Activated CD8-positive, alpha-beta memory T cell treated with anti-CD3 and anti-CD28 coated beads for 36 hours (primary cell): ENCODE measurements at regions not wholly inside any gene's neighbourhood (a gene's known extent, or its start where the extent isn't known, plus 50 kb on each side); places are given as distances from the start of the nearest gene placed in this dataset.

ENCODE experiments used
- CTCF ChIA-PET: fragments of 350-600 bp; sonication (Branson Sonifier 250); formaldehyde crosslinking; loops from one replicate; lab custom pipeline; 2021; ENCODE audit warnings: antibody characterized with exemption; lab: Charles Lee
- POLR2A ChIA-PET: fragments of 350-600 bp; sonication (Branson Sonifier 250); formaldehyde crosslinking; loops from one replicate; lab custom pipeline; 2021; ENCODE audit warnings: antibody characterized with exemption; lab: Charles Lee

DNA sequence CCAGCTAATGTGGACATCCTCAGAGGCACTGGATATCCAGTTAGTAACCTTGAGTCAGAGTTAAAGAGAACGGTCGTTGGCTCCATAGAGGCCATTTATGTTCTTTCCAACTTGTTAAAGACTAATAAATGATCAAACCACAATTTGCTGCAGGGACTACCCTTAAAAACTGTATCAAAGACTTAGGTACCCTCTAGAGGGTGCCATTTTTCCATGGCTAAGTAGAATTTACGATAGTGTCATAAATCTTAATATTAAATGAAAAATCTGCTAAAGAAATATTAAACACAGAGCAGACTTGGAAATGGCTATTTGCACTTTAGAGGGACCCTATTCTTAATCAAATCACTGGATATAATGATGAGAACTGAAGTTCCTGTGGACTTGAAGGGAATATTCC lies 685.2 kb upstream of the CHORDC1 start:
- ChIA-PET CTCF (no interaction called here), POLR2A (no interaction called here)

GRCh38 chr11:90895850-90896249 lies 673.0 kb upstream of the CHORDC1 start:
- CTCF ChIA-PET: no interaction called here

DNA sequence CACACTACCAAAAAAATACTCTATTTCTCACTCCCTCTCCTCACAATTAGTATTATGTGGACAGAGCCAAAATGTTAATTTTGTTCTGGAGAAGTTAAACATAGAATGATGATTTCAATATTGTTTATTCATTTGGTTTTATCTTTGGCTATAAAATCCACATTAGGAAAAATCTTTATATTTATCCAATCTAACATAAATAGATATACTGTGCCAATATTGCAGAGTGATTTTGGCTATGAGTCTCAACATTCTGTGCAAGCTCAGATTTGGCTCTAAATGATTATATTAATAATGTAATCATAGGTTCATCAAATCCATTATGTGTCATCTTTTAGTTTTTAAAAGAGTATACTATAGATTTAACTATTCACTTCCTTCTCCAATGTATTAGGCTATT lies 667.5 kb upstream of the CHORDC1 start:
- ChIA-PET CTCF (no interaction called here), POLR2A (no interaction called here)

More at GRCh38 chr11:90895850-90896249, 673.0 kb upstream of the CHORDC1 start:
- POLR2A ChIA-PET: no interaction called here

GRCh38 chr11:90884181-90884580 lies 661.3 kb upstream of the CHORDC1 start:
- ChIA-PET POLR2A (no interaction called here), CTCF (no interaction called here)

DNA sequence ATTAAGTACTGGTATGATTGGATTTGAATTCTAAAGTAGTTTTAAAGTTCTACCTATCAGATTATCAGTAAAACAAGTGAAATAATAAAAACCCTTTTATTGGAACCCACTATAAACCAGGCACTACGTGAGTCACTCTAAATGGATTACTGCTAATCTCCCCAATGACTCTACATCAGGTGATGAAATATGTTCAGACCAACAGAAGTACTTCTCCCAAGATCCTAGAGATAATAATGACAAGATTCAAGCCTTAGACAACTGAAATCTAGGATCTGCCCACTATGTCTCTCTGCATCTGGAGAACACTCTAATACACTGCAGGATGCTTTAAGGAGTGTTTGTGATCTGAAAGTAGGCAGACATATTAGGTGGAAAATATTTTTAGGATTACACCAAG lies 652.1 kb upstream of the CHORDC1 start:
- CTCF ChIA-PET: no interaction called here
- POLR2A ChIA-PET: no interaction called here

DNA sequence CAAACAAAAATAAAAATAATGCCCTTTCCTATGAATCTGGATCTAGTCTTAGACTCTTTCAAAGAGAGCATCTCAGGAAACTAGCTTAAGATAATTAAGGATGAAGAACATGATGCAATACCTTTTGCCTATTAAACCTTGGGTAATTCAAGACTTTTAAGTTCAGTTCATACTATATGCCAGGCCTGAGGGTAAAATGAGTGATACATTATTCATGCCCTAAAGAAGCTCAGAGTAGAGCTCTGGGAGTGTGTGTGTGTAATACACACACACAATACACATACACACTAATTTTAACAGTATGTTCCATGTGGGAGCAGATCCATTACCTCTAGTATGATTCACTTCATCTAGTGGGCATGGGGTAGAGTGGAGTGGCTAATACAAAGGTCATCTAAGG lies 651.4 kb upstream of the CHORDC1 start:
- ChIA-PET CTCF (no interaction called here), POLR2A (no interaction called here)

DNA sequence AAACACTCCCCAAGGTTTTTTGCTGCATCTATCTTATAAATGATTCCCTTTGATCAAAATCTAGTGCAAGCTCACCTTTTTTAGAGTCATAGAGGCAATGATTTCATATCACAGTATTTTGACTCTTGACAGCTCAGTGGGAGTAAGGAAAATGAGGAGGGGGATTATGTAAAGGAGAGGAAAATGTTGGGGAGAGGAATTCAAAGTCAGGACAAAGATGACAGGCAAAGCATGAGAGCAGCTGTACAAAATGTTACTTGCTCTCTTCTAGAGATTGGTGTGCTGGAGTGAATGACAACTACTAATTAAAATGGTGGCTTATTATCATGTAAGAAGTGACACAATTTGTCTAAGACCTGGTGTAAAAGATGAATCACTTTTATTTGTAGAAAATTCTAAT lies 644.6 kb upstream of the CHORDC1 start:
- CTCF ChIA-PET: no interaction called here
- POLR2A ChIA-PET: no interaction called here

- CTCF ChIA-PET: no interaction called here
- POLR2A ChIA-PET: no interaction called here
Measured at GRCh38 chr11:90856790-90857189, 633.9 kb upstream of the CHORDC1 start.

GRCh38 chr11:90855531-90855930 lies 632.7 kb upstream of the CHORDC1 start:
- CTCF ChIA-PET: no interaction called here
- POLR2A ChIA-PET: no interaction called here

- ChIA-PET CTCF (no interaction called here), POLR2A (no interaction called here)
Measured at GRCh38 chr11:90851196-90851595, 628.3 kb upstream of the CHORDC1 start.

GRCh38 chr11:90849312-90849711 lies 626.5 kb upstream of the CHORDC1 start:
- CTCF ChIA-PET: no interaction called here
- POLR2A ChIA-PET: no interaction called here

DNA sequence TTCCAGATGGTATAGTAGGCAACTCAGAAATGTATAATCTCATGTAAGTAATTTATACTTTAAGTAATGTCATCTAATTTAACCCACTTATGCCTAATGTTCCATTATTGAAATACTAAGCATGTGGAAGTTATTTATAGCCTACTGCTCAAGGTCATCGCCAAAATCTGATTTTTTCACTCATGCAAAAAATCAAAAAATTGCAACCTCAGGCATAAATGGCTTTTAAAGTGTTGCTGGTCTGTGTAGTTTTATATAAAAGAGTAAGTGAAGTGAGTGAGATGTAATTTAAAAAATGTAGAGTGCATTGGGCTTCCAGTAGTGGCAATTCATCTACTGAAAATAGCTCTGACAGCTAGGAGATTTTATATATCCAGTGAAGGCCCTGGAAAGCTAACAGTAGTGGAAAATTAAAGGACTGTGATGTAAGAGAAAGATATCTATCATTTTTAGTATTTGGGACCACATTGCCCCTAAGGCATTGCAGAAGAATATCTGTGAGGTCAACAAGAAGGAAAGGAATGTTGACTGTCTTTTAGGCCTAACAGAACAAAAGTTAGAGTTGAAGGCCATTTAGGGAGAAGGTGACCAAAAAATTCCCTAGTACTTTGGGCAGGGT lies 624.5 kb upstream of the CHORDC1 start:
- ChIA-PET POLR2A (no interaction called here), CTCF (no interaction called here)

- ChIA-PET CTCF (no interaction called here), POLR2A (no interaction called here)
Measured at GRCh38 chr11:90846628-90847027, 623.8 kb upstream of the CHORDC1 start.

DNA sequence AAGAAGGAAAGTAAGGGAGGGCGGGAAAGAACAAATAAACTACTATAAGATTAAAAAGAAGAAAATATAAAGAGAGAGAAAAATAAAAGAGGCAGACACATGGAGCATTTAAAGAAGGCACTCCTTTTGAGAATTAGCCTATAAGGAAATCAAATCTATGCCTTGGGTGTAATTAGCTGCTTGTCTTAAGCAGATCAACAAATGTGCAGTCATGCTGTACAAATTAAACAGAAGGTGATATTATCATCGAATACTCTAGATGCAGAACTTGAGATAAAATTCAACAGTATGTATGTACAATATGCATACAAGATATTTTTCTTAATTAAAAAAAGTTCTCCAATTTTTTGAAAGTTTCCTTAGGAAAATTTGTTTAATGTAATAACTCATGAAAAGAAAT lies 623.0 kb upstream of the CHORDC1 start:
- ChIA-PET CTCF (no interaction called here), POLR2A (no interaction called here)

DNA sequence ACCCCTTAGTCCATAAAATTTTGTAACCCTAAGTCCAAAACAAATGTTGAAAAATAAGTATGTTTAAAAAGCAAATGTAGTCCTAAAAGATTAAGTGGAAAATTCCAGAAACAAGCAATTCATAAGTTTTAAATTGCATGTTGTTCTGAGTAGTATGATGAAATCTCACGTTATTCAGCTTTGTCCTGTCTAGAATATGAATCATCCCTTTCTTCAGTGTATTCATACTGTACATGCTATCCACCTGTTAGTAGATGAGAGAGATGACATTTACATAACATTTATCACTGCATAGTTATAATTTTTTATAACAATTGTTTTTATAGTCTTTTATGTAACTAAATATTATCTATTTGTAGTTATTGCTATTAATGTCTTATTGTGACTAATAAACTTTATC lies 622.3 kb upstream of the CHORDC1 start:
- ChIA-PET CTCF (no interaction called here), POLR2A (no interaction called here)

DNA sequence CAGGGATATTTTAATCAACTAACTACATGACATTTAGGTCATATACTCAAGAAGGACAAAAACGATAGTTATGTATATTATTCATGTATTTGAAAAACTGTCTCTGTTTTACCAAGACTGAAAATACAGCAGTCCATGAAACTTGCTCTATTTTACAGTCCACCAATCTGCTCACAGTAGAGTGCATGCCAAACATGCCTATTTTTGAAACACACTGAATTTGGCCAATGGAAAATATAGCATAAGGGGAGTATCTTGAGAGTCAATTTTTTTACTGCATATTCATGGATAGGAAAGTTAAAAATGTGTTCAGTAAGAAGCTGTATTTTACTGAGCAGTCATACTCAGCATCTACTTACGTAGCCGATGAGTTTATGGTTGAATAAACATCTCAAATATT lies 621.2 kb upstream of the CHORDC1 start:
- POLR2A ChIA-PET: no interaction called here
- CTCF ChIA-PET: no interaction called here

DNA sequence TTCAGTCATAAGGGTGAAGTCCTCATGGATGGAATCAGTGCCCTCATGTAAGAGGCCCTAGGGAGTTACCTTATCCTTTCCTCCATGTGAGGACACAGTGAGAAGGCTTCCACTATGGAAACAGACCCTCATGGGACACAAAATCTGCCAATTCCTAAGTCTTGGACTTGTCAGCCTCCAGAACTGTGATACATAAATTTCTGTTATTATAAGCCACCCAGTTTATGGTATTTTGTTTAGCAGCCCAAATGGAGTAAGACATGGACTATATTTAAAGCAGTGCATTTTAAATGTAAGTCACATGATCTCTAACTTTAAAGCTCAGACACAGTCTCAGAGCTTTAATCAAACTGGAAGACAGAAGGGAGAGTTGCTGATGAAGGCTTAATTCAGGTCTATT lies 619.8 kb upstream of the CHORDC1 start:
- CTCF ChIA-PET: no interaction called here

GRCh38 chr11:90840071-90840470 lies 617.2 kb upstream of the CHORDC1 start:
- POLR2A ChIA-PET: no interaction called here
- CTCF ChIA-PET: no interaction called here

More for the DNA sequence above, 619.8 kb upstream of the CHORDC1 start:
- POLR2A ChIA-PET: no interaction called here

DNA sequence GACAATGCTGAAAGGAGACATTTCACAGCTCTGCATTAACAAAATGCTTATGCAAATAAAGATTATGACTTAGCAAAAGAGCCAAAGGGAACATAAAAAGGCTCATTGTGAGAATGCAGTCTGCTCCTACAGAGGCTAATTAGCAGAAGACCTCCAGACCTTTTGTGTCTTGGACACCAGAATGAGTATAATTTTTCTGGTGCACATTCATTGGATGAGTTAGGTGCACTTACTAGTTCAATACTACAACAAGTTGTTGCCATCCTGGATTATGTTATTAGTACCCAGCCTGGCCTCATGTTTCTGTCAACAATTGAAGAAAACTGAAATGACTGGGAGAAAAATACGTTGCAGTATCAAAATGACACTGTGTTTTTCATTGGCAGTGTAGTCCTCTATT lies 613.2 kb upstream of the CHORDC1 start:
- ChIA-PET POLR2A (no interaction called here), CTCF (no interaction called here)

DNA sequence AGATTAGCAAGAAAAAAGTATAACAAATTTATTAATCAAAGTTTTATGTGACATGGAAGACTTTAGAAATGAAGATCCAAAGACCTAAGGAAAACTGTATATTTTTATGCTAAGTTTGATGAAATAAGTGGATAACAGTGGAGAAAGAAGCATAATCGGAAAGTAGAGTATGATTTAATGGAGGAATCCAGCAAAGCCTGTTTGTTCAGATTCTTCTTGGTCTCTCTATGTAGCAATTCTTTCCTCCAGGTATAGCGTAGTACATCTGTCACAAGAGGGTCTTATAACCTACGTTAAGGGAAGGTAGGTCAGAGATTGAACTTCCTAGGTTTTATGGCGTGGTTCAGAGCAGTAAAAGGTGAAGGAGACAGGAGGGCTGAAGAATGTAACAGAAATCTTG lies 600.6 kb upstream of the CHORDC1 start:
- ChIA-PET POLR2A (no interaction called here), CTCF (no interaction called here)

- POLR2A ChIA-PET: no interaction called here
- CTCF ChIA-PET: no interaction called here
Measured at GRCh38 chr11:90822996-90823395, 600.1 kb upstream of the CHORDC1 start.

DNA sequence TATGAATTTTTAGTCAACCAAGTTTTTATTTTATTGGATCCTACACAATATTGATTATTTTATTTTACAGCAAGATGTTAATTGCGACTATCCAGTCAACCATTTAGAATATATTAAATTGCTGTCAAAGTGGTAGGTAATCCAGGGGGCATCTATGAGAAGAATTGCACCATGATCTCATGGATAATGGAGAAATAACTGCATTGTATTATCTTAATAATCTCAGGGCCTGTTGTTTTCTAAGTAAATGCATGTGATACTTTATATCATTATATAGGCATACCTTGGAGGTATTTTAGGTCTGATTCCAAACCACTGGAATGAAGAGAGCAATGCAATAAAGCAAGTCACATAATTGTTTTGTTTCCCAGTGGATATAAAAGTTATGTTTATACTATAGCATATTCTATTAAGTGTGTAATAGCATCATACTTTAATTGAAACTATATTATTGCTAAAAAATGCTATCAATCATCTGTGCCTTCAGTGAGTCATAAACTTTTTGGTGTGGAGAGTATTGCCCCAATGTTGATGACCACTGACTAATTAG lies 595.4 kb upstream of the CHORDC1 start:
- CTCF ChIA-PET: no interaction called here
- POLR2A ChIA-PET: no interaction called here
